ENCODE measurements at regions not wholly inside any gene's neighbourhood (a gene's known extent, or its start where the extent isn't known, plus 50 kb on each side); places are given as distances from the start of the nearest gene placed in this dataset.

DNA sequence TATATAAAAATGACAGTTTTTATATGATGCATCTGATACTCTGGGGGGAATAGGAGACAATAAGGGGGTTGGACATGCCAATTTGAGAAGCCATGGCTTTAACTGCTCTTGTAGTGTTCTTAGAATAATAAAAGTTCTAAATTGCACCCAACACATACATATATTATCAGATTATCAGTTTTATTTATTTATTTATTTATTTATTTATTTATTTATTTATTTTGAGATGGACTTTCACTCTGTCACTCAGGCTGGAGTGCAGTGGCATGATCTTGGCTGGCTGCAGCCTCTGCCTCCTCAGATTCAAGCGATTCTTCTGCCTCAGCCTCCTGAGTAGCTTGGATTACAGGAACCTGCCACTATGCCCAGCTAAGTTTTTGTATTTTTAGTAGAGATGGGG is 356.8 kb downstream of the TLL1 start:
- TF ChIP-seq, protein P1, sequence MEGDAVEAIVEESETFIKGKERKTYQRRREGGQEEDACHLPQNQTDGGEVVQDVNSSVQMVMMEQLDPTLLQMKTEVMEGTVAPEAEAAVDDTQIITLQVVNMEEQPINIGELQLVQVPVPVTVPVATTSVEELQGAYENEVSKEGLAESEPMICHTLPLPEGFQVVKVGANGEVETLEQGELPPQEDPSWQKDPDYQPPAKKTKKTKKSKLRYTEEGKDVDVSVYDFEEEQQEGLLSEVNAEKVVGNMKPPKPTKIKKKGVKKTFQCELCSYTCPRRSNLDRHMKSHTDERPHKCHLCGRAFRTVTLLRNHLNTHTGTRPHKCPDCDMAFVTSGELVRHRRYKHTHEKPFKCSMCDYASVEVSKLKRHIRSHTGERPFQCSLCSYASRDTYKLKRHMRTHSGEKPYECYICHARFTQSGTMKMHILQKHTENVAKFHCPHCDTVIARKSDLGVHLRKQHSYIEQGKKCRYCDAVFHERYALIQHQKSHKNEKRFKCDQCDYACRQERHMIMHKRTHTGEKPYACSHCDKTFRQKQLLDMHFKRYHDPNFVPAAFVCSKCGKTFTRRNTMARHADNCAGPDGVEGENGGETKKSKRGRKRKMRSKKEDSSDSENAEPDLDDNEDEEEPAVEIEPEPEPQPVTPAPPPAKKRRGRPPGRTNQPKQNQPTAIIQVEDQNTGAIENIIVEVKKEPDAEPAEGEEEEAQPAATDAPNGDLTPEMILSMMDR (IDR thresholded peaks at IDR 0.05; ENCODE audit: partially characterized antibody, unreplicated experiment): no peak
- Mint-ChIP-seq H3K4me1 (ENCODE audit: low read depth, unreplicated experiment) (no peaks in the 10 kb centered on the region), H3K27me3 (ENCODE audit: unreplicated experiment) (peaks cover 2% of the 10 kb centered on the region), H3K36me3 (ENCODE audit: unreplicated experiment) (no peaks in the 10 kb centered on the region), H3K9me3 (ENCODE audit: unreplicated experiment) (no peaks in the 10 kb centered on the region), H3K27ac (ENCODE audit: unreplicated experiment) (no peak overlapping the region), H3K4me3 (ENCODE audit: unreplicated experiment) (no peak overlapping the region)
- DNase-seq: no peak

DNA sequence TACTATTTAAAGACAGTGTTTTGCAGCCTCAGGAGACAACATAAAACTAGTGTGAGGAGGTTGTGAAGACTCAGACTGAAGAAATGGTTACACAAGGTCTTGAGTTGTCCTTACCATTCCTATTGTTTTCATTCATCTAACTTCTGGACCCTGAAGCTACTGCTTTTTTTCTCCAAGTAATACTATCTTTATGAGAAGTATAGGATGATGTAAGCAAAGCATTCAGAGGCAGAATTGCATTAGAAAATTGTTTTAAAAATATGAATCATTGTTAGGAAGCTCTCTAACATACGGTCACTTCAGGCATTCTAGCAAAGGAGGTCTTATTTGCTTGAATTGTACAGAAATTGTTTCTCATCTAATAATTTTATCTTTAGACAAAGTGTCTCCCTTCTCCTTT is 357.8 kb downstream of the TLL1 start:
- Mint-ChIP-seq H3K9me3 (ENCODE audit: unreplicated experiment) (no peaks in the 10 kb centered on the region), H3K27ac (ENCODE audit: unreplicated experiment) (no peak overlapping the region), H3K4me3 (ENCODE audit: unreplicated experiment) (no peak overlapping the region), H3K4me1 (ENCODE audit: low read depth, unreplicated experiment) (no peaks in the 10 kb centered on the region), H3K27me3 (ENCODE audit: unreplicated experiment) (no peaks in the 10 kb centered on the region), H3K36me3 (ENCODE audit: unreplicated experiment) (no peaks in the 10 kb centered on the region)
- TF ChIP-seq, protein P1 (IDR thresholded peaks at IDR 0.05; ENCODE audit: partially characterized antibody, unreplicated experiment): no peak
- no peak for DNase-seq

DNA sequence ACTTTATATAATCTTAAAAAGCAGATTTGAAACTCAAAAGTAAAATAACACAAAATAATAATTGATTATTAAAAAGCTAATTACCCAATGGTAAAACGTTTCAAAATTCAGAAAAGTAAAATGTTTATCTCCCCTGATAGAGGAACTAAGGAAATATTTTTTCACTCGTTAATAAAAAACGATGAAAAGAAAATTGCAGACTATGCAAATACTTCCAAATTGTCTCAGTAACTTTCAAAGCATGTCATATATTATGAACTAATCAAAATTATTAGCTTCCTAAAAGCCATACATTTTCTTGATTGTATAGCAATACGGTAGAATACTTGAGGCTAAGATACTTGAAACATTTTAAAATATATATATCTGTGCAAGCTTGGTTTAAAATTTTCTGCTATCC is 366.3 kb downstream of the TLL1 start:
- Mint-ChIP-seq H3K27me3 (ENCODE audit: unreplicated experiment) (no peaks in the 10 kb centered on the region), H3K4me3 (ENCODE audit: unreplicated experiment) (no peak overlapping the region), H3K36me3 (ENCODE audit: unreplicated experiment) (no peaks in the 10 kb centered on the region), H3K4me1 (ENCODE audit: low read depth, unreplicated experiment) (no peaks in the 10 kb centered on the region), H3K9me3 (ENCODE audit: unreplicated experiment) (peaks cover 2% of the 10 kb centered on the region), H3K27ac (ENCODE audit: unreplicated experiment) (no peak overlapping the region)
- TF ChIP-seq, protein P1 (IDR thresholded peaks at IDR 0.05; ENCODE audit: partially characterized antibody, unreplicated experiment): no peak
- no peak for DNase-seq

DNA sequence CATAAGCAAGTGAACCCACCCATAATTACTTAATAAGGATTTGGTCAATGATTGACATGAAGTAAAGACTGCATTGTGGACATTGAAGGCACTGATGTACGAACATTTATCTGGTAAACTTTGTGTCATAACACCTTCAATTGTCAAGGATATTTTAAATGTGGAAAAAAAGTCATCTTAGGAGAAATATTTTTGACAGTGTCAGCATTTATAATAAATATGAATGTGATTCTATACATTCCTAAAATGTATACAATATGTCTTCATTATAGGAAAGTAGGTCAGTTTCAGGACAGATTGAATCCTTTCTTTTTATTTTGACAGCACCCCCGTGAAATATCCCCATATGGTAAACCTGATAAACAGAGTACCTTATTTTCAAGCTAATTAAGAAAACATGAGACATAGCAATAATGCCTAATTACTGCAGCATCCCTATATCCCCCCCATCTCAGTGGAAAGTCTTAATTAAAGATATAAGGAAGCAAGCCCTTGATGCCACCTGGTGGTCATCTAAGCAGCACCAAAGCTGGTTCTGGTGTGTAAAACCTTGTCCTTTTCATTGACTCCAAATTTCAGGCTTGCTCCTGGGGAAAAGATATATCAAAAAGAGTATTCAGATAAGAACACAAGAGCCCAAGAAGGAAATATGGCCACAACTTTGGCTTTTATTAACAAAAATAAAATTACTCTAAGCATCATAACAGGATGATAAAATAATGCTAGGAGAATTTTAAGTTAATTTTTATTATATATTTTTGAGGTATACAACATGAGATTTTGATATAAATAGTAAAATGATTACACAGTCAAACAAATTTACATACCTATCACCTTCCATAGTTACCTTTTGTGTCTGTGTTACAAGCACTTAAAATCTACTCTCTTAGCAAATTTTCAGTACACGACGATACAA is 379.7 kb downstream of the TLL1 start:
- H3K4me3 Mint-ChIP-seq (ENCODE audit: unreplicated experiment): no peak overlapping the region
- H3K27ac Mint-ChIP-seq (ENCODE audit: unreplicated experiment): no peak overlapping the region
- H3K36me3 Mint-ChIP-seq (ENCODE audit: unreplicated experiment): no peaks in the 10 kb centered on the region
- TF ChIP-seq, protein P1 (IDR thresholded peaks at IDR 0.05; ENCODE audit: partially characterized antibody, unreplicated experiment): peak; percentile 62
- no peak for DNase-seq
- H3K4me1 Mint-ChIP-seq (ENCODE audit: low read depth, unreplicated experiment): no peaks in the 10 kb centered on the region
- H3K9me3 Mint-ChIP-seq (ENCODE audit: unreplicated experiment): no peaks in the 10 kb centered on the region
- no peaks in the 10 kb centered on the region for H3K27me3 Mint-ChIP-seq (ENCODE audit: unreplicated experiment)

DNA sequence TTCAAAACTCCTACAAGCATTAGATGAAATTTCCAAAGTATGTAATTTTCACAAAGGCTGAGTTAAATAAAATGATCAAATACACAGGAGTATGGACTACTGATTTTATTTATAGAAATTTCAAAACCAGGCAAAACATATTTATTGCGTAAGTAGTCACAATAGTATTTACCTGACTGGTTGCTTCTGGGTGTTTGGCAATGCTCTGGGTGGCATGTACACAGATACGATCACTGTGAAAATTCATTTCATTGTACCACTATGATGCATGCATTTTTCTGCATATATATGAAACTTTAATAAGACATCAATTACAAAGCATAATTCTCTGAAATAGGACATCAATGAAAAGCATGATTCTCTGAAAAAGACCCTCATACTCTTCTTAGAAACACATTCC is 384.2 kb downstream of the TLL1 start:
- TF ChIP-seq, protein P1 (IDR thresholded peaks at IDR 0.05; ENCODE audit: partially characterized antibody, unreplicated experiment): no peak
- H3K4me1 Mint-ChIP-seq (ENCODE audit: low read depth, unreplicated experiment): no peaks in the 10 kb centered on the region
- no peak overlapping the region for H3K27ac Mint-ChIP-seq (ENCODE audit: unreplicated experiment)

More for the DNA sequence above, 384.2 kb downstream of the TLL1 start:
- DNase-seq: no peak
- H3K27me3 Mint-ChIP-seq (ENCODE audit: unreplicated experiment): no peaks in the 10 kb centered on the region
- H3K4me3 Mint-ChIP-seq (ENCODE audit: unreplicated experiment): no peak overlapping the region
- H3K9me3 Mint-ChIP-seq (ENCODE audit: unreplicated experiment): no peaks in the 10 kb centered on the region
- no peaks in the 10 kb centered on the region for H3K36me3 Mint-ChIP-seq (ENCODE audit: unreplicated experiment)
